HCT116 (cell line): ENCODE measurements at regions not wholly inside any gene's neighbourhood (a gene's known extent, or its start where the extent isn't known, plus 50 kb on each side); places are given as distances from the start of the nearest gene placed in this dataset.

Experiments used
- ATAC-seq: fragments of 200-7000 bp; cut with Tn5 transposase; 2 replicates; pipeline ENCODE4 v1.9.1; 2020; ENCODE audit warnings: mild to moderate bottlenecking, moderate library complexity
- BruUV-seq: library from RNA; stranded (reverse); fragments of 400-500 nt; replicated peaks from 2 replicates; lab custom pipeline; 2021; lab: Mats Ljungman, UMichigan
- CTCF ChIA-PET: fragments of 300-600 bp; sonication (Branson Sonifier 250); formaldehyde crosslinking; loops from one replicate; lab custom pipeline; 2021; ENCODE audit warnings: antibody characterized with exemption; lab: Charles Lee
- POLR2A ChIA-PET: fragments of 300-600, 350-600 bp; sonication (Branson Sonifier 250); formaldehyde crosslinking; loops from one replicate; lab custom pipeline; 2021; ENCODE audit warnings: antibody characterized with exemption; lab: Charles Lee
- RAD21 ChIA-PET, 2 experiments: fragments of 300-600 bp; sonication (Branson Sonifier 250); formaldehyde crosslinking; loops; one replicate each; lab custom pipeline; 2023; ENCODE audit warnings: low total read pairs in 2 of 2; ENCODE audit not compliant: uncharacterized antibody in 2 of 2, unreplicated experiment in 2 of 2, low non-redundant PET in 1 of 2; lab: Charles Lee
- DNase-seq: peaks from one replicate; pipeline ENCODE4 v3.0.0-alpha.2; 2010; ENCODE audit warnings: low read depth, low spot score
- H2AFZ ChIP-seq: fragments of 200-600 bp; shearing (Covaris generic), sonication (generic); 2 replicates; pipeline ENCODE4 v1.6.1; 2017; ENCODE audit warnings: low read depth, mixed run types, mixed read lengths, antibody characterized with exemption, low read length; ENCODE audit not compliant: poor library complexity, severe bottlenecking
- H3K27ac ChIP-seq: 2 replicates; pipeline ENCODE4 v1.5.1; 2012; ENCODE audit warnings: low read depth, low read length
- H3K27me3 ChIP-seq: fragments of 200-600 bp; sonication (generic); 2 replicates; pipeline ENCODE4 v1.6.1; 2016; ENCODE audit warnings: mixed run types, low read length, mixed read lengths; ENCODE audit not compliant: insufficient read depth
- H3K36me3 ChIP-seq, 2 experiments: fragments of 200-500 bp in 1 of 2; fragments of 200-600 bp in 1 of 2; sonication (Bioruptor generic) in 1 of 2; sonication (generic) in 1 of 2; 2 replicates each; pipeline versions ENCODE4 v1.5.1 to v1.6.1; 2014 to 2016; ENCODE audit warnings: low read length in 2 of 2, inconsistent platforms in 1 of 2, mixed read lengths in 1 of 2, mixed run types in 1 of 2; ENCODE audit not compliant: insufficient read depth in 2 of 2, control insufficient read depth in 1 of 2
- H3K4me1 ChIP-seq, 2 experiments: fragments of 200-600 bp in 1 of 2; sonication (generic) in 1 of 2; 2 replicates each; pipeline versions ENCODE4 v1.5.1 to v1.6.1; 2012 to 2017; ENCODE audit warnings: low read length in 2 of 2, inconsistent platforms in 1 of 2, mild to moderate bottlenecking in 1 of 2, mixed read lengths in 1 of 2, mixed run types in 1 of 2, moderate library complexity in 1 of 2; ENCODE audit not compliant: insufficient read depth in 2 of 2, control insufficient read depth in 1 of 2
- H3K4me2 ChIP-seq: fragments of 200-600 bp; sonication (generic); 2 replicates; pipeline ENCODE4 v1.6.1; 2017; ENCODE audit warnings: mixed run types, low read length, mixed read lengths
- H3K4me3 ChIP-seq, 2 experiments: fragments of 200-600 bp in 1 of 2; sonication (generic) in 1 of 2; replicated peaks in 1 of 2; 2 replicates each; pipeline ENCODE4 v1.5.1; 2011 to 2016; ENCODE audit warnings: low read length in 2 of 2, control low read depth in 1 of 2, low read depth in 1 of 2, mild to moderate bottlenecking in 1 of 2, mixed read lengths in 1 of 2, mixed run types in 1 of 2
- H3K79me2 ChIP-seq: fragments of 200-600 bp; sonication (generic); 2 replicates; pipeline ENCODE4 v1.6.1; 2017; ENCODE audit warnings: mild to moderate bottlenecking, mixed run types, low read length, moderate library complexity, mixed read lengths; ENCODE audit not compliant: insufficient read depth
- H3K9ac ChIP-seq: fragments of 200-600 bp; sonication (generic); 2 replicates; pipeline ENCODE4 v1.6.1; 2016; ENCODE audit warnings: low read length, mixed read lengths
- H3K9me2 ChIP-seq: fragments of 200-600 bp; sonication (generic), shearing (Covaris generic); 2 replicates; pipeline ENCODE4 v1.6.1; 2017; ENCODE audit warnings: mixed run types, mild to moderate bottlenecking, moderate library complexity; ENCODE audit not compliant: insufficient read depth
- H3K9me3 ChIP-seq, 2 experiments: fragments of 200-500 bp in 1 of 2; fragments of 200-600 bp in 1 of 2; sonication (Bioruptor generic) in 1 of 2; sonication (generic) in 1 of 2; 2 replicates each; pipeline ENCODE4 v1.6.1; 2014 to 2017; ENCODE audit warnings: low read length in 2 of 2, mixed read lengths in 2 of 2, inconsistent platforms in 1 of 2, low read depth in 1 of 2, mild to moderate bottlenecking in 1 of 2, mixed run types in 1 of 2, moderate library complexity in 1 of 2; ENCODE audit not compliant: control insufficient read depth in 1 of 2, insufficient read depth in 1 of 2
- H4K20me1 ChIP-seq: fragments of 200-600 bp; sonication (generic), shearing (Covaris generic); 2 replicates; pipeline ENCODE4 v1.6.1; 2017; ENCODE audit warnings: mixed run types, mild to moderate bottlenecking, moderate library complexity; ENCODE audit not compliant: insufficient read depth
- CEBPB ChIP-seq: IDR thresholded peaks from 2 replicates; pipeline ENCODE4 v1.6.1; 2012; ENCODE audit warnings: low read depth
- ELF1 ChIP-seq: IDR thresholded peaks from 2 replicates; pipeline ENCODE4 v1.6.1; 2012; ENCODE audit warnings: low read depth, borderline replicate concordance
- EZH2phosphoT487 ChIP-seq: fragments of 200-600 bp; IDR thresholded peaks from 2 replicates; pipeline ENCODE4 v1.6.1; 2018; ENCODE audit warnings: antibody characterized with exemption, borderline replicate concordance
- FOSL1 ChIP-seq: IDR thresholded peaks from 2 replicates; pipeline ENCODE4 v1.6.1; 2012; ENCODE audit warnings: low read depth
- POLR2A ChIP-seq: IDR thresholded peaks from 2 replicates; pipeline ENCODE4 v1.7.0; 2011; ENCODE audit warnings: borderline replicate concordance; ENCODE audit not compliant: insufficient read depth, insufficient read length; ENCODE audit errors: extremely low read depth
- POLR2AphosphoS5 ChIP-seq: IDR thresholded peaks from 2 replicates; pipeline ENCODE4 v1.6.1; 2011; ENCODE audit warnings: mild to moderate bottlenecking, low read depth, low read length, moderate library complexity
- SIN3A ChIP-seq: IDR thresholded peaks from 2 replicates; pipeline ENCODE4 v1.6.1; 2012; ENCODE audit warnings: low read depth
- SP1 ChIP-seq: IDR thresholded peaks from 2 replicates; pipeline ENCODE4 v1.6.1; 2012; ENCODE audit warnings: low read depth
- SRF ChIP-seq: IDR thresholded peaks from 2 replicates; pipeline ENCODE4 v1.6.1; 2012; ENCODE audit warnings: low read depth
- YY1 ChIP-seq: IDR thresholded peaks from 2 replicates; pipeline ENCODE4 v1.6.1; 2011; ENCODE audit warnings: low read length, low read depth, moderate library complexity, mild to moderate bottlenecking; ENCODE audit not compliant: insufficient replicate concordance; ENCODE audit errors: extremely low read depth
- ZNF274 ChIP-seq: fragments of 200-500 bp; sonication (Bioruptor generic); IDR thresholded peaks from 2 replicates; pipeline ENCODE4 v1.6.1; 2014; ENCODE audit warnings: mild to moderate bottlenecking, low read depth, low read length, inconsistent platforms
- intact Hi-C: fragments of 100-400 bp; cut with micrococcal nuclease; formaldehyde crosslinking; loops from 2 replicates; pipeline ENCODE4 v1.10.0; 2022
- TF ChIP-seq, protein P1 (sequence below): IDR thresholded peaks from 2 replicates; pipeline ENCODE4 v1.6.1; 2012; ENCODE audit warnings: low read depth

DNA sequence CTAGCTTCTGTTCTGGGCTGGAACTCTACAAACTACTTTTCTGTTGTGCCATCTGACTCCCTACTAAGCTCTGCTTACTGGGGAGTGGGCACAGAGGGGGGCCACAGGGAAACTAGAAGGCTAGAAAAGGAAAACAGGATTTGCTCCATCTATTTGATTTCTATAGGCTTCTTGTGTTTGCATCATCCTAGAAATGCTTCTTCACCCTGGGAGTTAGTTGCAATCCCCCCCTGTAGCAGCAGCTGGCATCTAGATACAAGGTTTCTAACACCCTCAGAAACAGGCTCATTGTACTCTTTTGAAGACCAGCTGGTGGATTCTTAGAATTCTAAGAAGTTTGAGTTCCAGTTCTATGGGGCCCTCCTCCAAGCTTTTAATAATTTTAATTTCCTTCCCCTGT is 213.4 kb downstream of the TMA16 start:
- no peak overlapping the region for H3K4me3 ChIP-seq
- TF ChIP-seq ZNF274: no peak
- TF ChIP-seq, protein P1, sequence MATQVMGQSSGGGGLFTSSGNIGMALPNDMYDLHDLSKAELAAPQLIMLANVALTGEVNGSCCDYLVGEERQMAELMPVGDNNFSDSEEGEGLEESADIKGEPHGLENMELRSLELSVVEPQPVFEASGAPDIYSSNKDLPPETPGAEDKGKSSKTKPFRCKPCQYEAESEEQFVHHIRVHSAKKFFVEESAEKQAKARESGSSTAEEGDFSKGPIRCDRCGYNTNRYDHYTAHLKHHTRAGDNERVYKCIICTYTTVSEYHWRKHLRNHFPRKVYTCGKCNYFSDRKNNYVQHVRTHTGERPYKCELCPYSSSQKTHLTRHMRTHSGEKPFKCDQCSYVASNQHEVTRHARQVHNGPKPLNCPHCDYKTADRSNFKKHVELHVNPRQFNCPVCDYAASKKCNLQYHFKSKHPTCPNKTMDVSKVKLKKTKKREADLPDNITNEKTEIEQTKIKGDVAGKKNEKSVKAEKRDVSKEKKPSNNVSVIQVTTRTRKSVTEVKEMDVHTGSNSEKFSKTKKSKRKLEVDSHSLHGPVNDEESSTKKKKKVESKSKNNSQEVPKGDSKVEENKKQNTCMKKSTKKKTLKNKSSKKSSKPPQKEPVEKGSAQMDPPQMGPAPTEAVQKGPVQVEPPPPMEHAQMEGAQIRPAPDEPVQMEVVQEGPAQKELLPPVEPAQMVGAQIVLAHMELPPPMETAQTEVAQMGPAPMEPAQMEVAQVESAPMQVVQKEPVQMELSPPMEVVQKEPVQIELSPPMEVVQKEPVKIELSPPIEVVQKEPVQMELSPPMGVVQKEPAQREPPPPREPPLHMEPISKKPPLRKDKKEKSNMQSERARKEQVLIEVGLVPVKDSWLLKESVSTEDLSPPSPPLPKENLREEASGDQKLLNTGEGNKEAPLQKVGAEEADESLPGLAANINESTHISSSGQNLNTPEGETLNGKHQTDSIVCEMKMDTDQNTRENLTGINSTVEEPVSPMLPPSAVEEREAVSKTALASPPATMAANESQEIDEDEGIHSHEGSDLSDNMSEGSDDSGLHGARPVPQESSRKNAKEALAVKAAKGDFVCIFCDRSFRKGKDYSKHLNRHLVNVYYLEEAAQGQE: no peak
- ChIA-PET CTCF (no interaction called here), RAD21 (no interaction called here), POLR2A (no interaction called here)
- H3K79me2 ChIP-seq: no peaks in the 10 kb centered on the region
- no peaks in the 10 kb centered on the region for H3K36me3 ChIP-seq
- BruUV-seq: no TSS peak
- ATAC-seq (no peak), DNase-seq (no peak)
- intact Hi-C loops: no loop called here
- no peaks in the 10 kb centered on the region for H3K4me1 ChIP-seq
- H3K9me2 ChIP-seq: no peaks in the 10 kb centered on the region
- no peak overlapping the region for H3K27ac ChIP-seq
- no peaks in the 10 kb centered on the region for H3K9me3 ChIP-seq
- H3K9ac ChIP-seq: no peak overlapping the region
- H4K20me1 ChIP-seq: no peaks in the 10 kb centered on the region
- no peak overlapping the region for H3K4me2 ChIP-seq
- no peaks in the 10 kb centered on the region for H3K27me3 ChIP-seq
- no peak overlapping the region for H2AFZ ChIP-seq

DNA sequence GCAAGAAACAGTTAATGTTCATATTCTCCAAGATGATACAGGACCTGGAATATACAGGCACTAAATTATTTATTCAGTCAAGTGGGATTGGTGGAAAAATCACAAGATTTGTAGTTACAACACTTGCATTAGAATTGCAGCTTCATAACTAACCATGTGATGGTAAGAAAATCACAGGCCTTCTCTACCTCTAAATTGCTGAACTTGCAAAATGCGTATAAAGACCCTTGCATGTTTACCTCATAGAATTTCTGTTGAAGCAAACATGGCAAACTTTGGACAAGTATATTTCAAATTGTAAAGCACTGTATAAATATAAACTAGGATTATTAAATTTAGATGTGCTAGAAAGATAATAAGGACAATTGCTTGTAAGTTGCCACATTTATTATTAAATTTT is 215.1 kb downstream of the TMA16 start:
- Histone ChIP-seq H3K27ac (no peak overlapping the region), H3K9me3 (no peaks in the 10 kb centered on the region), H3K79me2 (no peaks in the 10 kb centered on the region), H3K9ac (no peak overlapping the region), H4K20me1 (no peaks in the 10 kb centered on the region), H3K4me3 (no peak overlapping the region), H3K9me2 (no peaks in the 10 kb centered on the region), H2AFZ (no peak overlapping the region), H3K27me3 (no peaks in the 10 kb centered on the region), H3K4me2 (no peak overlapping the region), H3K4me1 (no peaks in the 10 kb centered on the region), H3K36me3 (no peaks in the 10 kb centered on the region)
- ATAC-seq (no peak), DNase-seq (no peak)
- POLR2A ChIA-PET: no interaction called here
- BruUV-seq: no TSS peak
- RAD21 ChIA-PET: no interaction called here
- intact Hi-C loops: no loop called here
- CTCF ChIA-PET: no interaction called here
- TF ChIP-seq SP1 (no peak), EZH2phosphoT487 (no peak), SRF (no peak), FOSL1 (no peak), POLR2AphosphoS5 (no peak), CEBPB (no peak), SIN3A (no peak), YY1 (no peak), ELF1 (no peak), POLR2A (no peak)
- TF ChIP-seq, protein P1: no peak
